Neural cell (in vitro differentiated cells): ENCODE measurements at regions not wholly inside any gene's neighbourhood (a gene's known extent, or its start where the extent isn't known, plus 50 kb on each side); places are given as distances from the start of the nearest gene placed in this dataset.

ENCODE experiments used
- H2AFZ ChIP-seq: fragments of 200-600, 300-800 bp; sonication (generic), shearing (Covaris generic); 2 replicates; pipeline ENCODE4 v1.6.0; 2014; ENCODE audit warnings: low read depth, mild to moderate bottlenecking, antibody characterized with exemption, low read length, moderate library complexity
- H3F3A ChIP-seq: fragments of 200-600 bp; shearing (Covaris generic); 2 replicates; pipeline ENCODE4 v1.6.1; 2016; ENCODE audit warnings: mild to moderate bottlenecking, moderate library complexity, mixed read lengths, antibody characterized with exemption, low read length; ENCODE audit not compliant: insufficient read depth, poor library complexity, severe bottlenecking
- H3K27ac ChIP-seq: fragments of 200-600, 300-800 bp; sonication (generic), shearing (Covaris generic); 2 replicates; pipeline ENCODE4 v1.5.1; 2014; ENCODE audit warnings: mild to moderate bottlenecking, low read length, moderate library complexity
- H3K27me3 ChIP-seq: fragments of 300-800, 200-600 bp; sonication (generic), shearing (Covaris generic); 2 replicates; pipeline ENCODE4 v1.6.0; 2014; ENCODE audit warnings: mild to moderate bottlenecking, low read depth, low read length, moderate library complexity; ENCODE audit not compliant: insufficient read depth
- H3K36me3 ChIP-seq: fragments of 300-800, 200-600 bp; sonication (generic), shearing (Covaris generic); 2 replicates; pipeline ENCODE4 v1.5.1; 2014; ENCODE audit warnings: mild to moderate bottlenecking, antibody characterized with exemption, low read length, moderate library complexity; ENCODE audit not compliant: insufficient read depth
- H3K4me2 ChIP-seq: fragments of 300-800, 200-600 bp; sonication (generic), shearing (Covaris generic); 2 replicates; pipeline ENCODE4 v1.6.0; 2014; ENCODE audit warnings: mild to moderate bottlenecking, low read length
- H3K4me3 ChIP-seq: fragments of 300-800, 200-600 bp; sonication (generic), shearing (Covaris generic); 2 replicates; pipeline ENCODE4 v1.5.1; 2014; ENCODE audit warnings: mild to moderate bottlenecking, low read length, moderate library complexity
- H3K79me2 ChIP-seq: fragments of 200-600 bp; shearing (Covaris generic); replicated peaks from 2 replicates; pipeline ENCODE4 v1.6.0; 2014; ENCODE audit warnings: mild to moderate bottlenecking, low read length, moderate library complexity; ENCODE audit not compliant: insufficient read depth
- H3K9ac ChIP-seq: fragments of 300-800, 200-600 bp; sonication (generic), shearing (Covaris generic); 2 replicates; pipeline ENCODE4 v1.6.1; 2016; ENCODE audit warnings: mild to moderate bottlenecking, low read length, mixed read lengths
- H3K9me2 ChIP-seq: fragments of 200-600 bp; shearing (Covaris generic); 2 replicates; pipeline ENCODE4 v1.6.1; 2016; ENCODE audit warnings: mild to moderate bottlenecking, low read length, mixed read lengths; ENCODE audit not compliant: insufficient read depth
- H3K9me3 ChIP-seq: fragments of 200-600, 300-800 bp; sonication (generic), shearing (Covaris generic); 2 replicates; pipeline ENCODE4 v1.6.1; 2016; ENCODE audit warnings: mild to moderate bottlenecking, mixed run types, low read length, moderate library complexity, mixed read lengths
- H4K20me1 ChIP-seq: fragments of 200-600 bp; shearing (Covaris generic); 2 replicates; pipeline ENCODE4 v1.6.1; 2016; ENCODE audit warnings: mild to moderate bottlenecking, mixed run types; ENCODE audit not compliant: insufficient read depth
- EP300 ChIP-seq: fragments of 450-650 bp; conservative IDR thresholded peaks from 2 replicates; pipeline ENCODE4 v1.6.1; 2014; ENCODE audit warnings: antibody characterized with exemption, mild to moderate bottlenecking, moderate library complexity; ENCODE audit not compliant: poor library complexity, severe bottlenecking
- EZH2 ChIP-seq: fragments of 200-600, 300-800 bp; shearing (Covaris generic), sonication (generic); IDR thresholded peaks from 2 replicates; pipeline ENCODE4 v1.6.1; 2014; ENCODE audit warnings: antibody characterized with exemption, low read length, borderline replicate concordance, mild to moderate bottlenecking; ENCODE audit not compliant: insufficient read depth, poor library complexity, severe bottlenecking
- MXI1 ChIP-seq: fragments of 450-650 bp; conservative IDR thresholded peaks from 2 replicates; pipeline ENCODE4 v1.6.1; 2014; ENCODE audit warnings: antibody characterized with exemption, mild to moderate bottlenecking; ENCODE audit not compliant: poor library complexity, severe bottlenecking
- POLR2AphosphoS5 ChIP-seq: IDR thresholded peaks from 2 replicates; pipeline ENCODE4 v1.6.1; 2012
- RAD21 ChIP-seq: fragments of 450-650 bp; conservative IDR thresholded peaks from 2 replicates; pipeline ENCODE4 v1.6.1; 2014; ENCODE audit warnings: antibody characterized with exemption, mild to moderate bottlenecking, moderate library complexity
- SMC3 ChIP-seq: fragments of 450-650 bp; conservative IDR thresholded peaks from 2 replicates; pipeline ENCODE4 v1.6.1; 2014; ENCODE audit warnings: antibody characterized with exemption, mild to moderate bottlenecking, moderate library complexity; ENCODE audit not compliant: poor library complexity
- TAF1 ChIP-seq: IDR thresholded peaks from 2 replicates; pipeline ENCODE4 v1.6.1; 2012; ENCODE audit warnings: low read depth
- TF ChIP-seq, protein P1 (sequence below): fragments of 450-650 bp; IDR thresholded peaks from 2 replicates; pipeline ENCODE4 v1.5.1; 2014; ENCODE audit warnings: antibody characterized with exemption, mild to moderate bottlenecking, moderate library complexity; ENCODE audit not compliant: poor library complexity, severe bottlenecking
- TF ChIP-seq, protein P2 (sequence below): IDR thresholded peaks from 2 replicates; pipeline ENCODE4 v1.6.1; 2012; ENCODE audit warnings: borderline replicate concordance

DNA sequence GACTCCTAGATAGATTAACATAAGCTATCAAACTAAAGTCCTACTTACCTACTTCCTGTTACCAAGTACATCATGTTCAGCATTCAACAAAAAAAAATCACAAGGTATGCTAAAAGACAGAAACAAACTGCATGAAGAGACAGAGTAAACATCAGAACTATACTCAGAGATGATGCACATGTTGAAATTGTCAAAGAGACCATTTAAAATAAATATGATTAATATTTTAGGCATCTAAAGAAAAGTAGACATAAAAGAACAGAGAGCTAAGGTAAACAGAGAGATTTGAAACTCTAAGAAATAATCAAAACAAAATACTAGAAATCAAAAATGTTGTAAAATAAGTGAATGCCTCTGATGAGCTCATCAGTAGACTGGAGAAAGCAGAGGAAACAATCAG, 224.8 kb upstream of the STAC start:
- H3K9ac ChIP-seq: no peak overlapping the region
- H4K20me1 ChIP-seq: no peaks in the 10 kb centered on the region
- no peaks in the 10 kb centered on the region for H3K27me3 ChIP-seq
- TF ChIP-seq EP300 (no peak), MXI1 (no peak), SMC3 (no peak), TAF1 (no peak), POLR2AphosphoS5 (no peak), EZH2 (no peak), RAD21 (no peak)
- TF ChIP-seq, protein P1, sequence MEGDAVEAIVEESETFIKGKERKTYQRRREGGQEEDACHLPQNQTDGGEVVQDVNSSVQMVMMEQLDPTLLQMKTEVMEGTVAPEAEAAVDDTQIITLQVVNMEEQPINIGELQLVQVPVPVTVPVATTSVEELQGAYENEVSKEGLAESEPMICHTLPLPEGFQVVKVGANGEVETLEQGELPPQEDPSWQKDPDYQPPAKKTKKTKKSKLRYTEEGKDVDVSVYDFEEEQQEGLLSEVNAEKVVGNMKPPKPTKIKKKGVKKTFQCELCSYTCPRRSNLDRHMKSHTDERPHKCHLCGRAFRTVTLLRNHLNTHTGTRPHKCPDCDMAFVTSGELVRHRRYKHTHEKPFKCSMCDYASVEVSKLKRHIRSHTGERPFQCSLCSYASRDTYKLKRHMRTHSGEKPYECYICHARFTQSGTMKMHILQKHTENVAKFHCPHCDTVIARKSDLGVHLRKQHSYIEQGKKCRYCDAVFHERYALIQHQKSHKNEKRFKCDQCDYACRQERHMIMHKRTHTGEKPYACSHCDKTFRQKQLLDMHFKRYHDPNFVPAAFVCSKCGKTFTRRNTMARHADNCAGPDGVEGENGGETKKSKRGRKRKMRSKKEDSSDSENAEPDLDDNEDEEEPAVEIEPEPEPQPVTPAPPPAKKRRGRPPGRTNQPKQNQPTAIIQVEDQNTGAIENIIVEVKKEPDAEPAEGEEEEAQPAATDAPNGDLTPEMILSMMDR: no peak
- TF ChIP-seq, protein P2, sequence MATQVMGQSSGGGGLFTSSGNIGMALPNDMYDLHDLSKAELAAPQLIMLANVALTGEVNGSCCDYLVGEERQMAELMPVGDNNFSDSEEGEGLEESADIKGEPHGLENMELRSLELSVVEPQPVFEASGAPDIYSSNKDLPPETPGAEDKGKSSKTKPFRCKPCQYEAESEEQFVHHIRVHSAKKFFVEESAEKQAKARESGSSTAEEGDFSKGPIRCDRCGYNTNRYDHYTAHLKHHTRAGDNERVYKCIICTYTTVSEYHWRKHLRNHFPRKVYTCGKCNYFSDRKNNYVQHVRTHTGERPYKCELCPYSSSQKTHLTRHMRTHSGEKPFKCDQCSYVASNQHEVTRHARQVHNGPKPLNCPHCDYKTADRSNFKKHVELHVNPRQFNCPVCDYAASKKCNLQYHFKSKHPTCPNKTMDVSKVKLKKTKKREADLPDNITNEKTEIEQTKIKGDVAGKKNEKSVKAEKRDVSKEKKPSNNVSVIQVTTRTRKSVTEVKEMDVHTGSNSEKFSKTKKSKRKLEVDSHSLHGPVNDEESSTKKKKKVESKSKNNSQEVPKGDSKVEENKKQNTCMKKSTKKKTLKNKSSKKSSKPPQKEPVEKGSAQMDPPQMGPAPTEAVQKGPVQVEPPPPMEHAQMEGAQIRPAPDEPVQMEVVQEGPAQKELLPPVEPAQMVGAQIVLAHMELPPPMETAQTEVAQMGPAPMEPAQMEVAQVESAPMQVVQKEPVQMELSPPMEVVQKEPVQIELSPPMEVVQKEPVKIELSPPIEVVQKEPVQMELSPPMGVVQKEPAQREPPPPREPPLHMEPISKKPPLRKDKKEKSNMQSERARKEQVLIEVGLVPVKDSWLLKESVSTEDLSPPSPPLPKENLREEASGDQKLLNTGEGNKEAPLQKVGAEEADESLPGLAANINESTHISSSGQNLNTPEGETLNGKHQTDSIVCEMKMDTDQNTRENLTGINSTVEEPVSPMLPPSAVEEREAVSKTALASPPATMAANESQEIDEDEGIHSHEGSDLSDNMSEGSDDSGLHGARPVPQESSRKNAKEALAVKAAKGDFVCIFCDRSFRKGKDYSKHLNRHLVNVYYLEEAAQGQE: no peak
- no peaks in the 10 kb centered on the region for H3K9me2 ChIP-seq
- H3K4me3 ChIP-seq: no peak overlapping the region
- H3K27ac ChIP-seq: no peak overlapping the region
- no peaks in the 10 kb centered on the region for H3K9me3 ChIP-seq
- H3K4me2 ChIP-seq: no peak overlapping the region
- H3K79me2 ChIP-seq: no peaks in the 10 kb centered on the region
- no peak overlapping the region for H2AFZ ChIP-seq
- H3K36me3 ChIP-seq: no peaks in the 10 kb centered on the region
- H3F3A ChIP-seq: no peaks in the 10 kb centered on the region

DNA sequence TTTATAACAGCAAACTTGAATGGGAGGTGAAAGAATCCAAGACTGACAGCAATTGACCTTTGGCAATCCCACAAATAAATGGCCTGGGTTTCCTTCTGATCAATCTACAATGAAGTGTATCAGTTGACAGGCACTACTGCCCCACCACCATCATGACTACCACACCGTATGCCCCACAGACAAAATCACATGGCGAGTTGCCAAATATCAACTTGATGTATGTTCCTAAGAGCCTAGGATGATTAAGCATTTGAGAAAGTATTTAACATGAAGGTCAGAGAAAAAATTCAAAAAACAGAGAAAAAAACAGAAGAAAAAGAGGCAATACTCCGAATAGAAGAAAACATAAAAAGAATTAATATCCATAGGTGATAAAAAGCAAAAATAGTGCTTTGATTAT, 215.9 kb upstream of the STAC start:
- no peaks in the 10 kb centered on the region for H3K9me2 ChIP-seq
- H3K27ac ChIP-seq: no peak overlapping the region
- H3K4me3 ChIP-seq: no peak overlapping the region
- H2AFZ ChIP-seq: no peak overlapping the region
- H4K20me1 ChIP-seq: no peaks in the 10 kb centered on the region
- H3K9ac ChIP-seq: no peak overlapping the region
- H3K9me3 ChIP-seq: no peaks in the 10 kb centered on the region
- no peak overlapping the region for H3K4me2 ChIP-seq
- no peaks in the 10 kb centered on the region for H3K27me3 ChIP-seq
- H3F3A ChIP-seq: no peaks in the 10 kb centered on the region
- TF ChIP-seq, protein P1: no peak
- no peaks in the 10 kb centered on the region for H3K36me3 ChIP-seq
- no peaks in the 10 kb centered on the region for H3K79me2 ChIP-seq
